ENCODE measurements at regions not wholly inside any gene's neighbourhood (a gene's known extent, or its start where the extent isn't known, plus 50 kb on each side); places are given as distances from the start of the nearest gene placed in this dataset.

DNA sequence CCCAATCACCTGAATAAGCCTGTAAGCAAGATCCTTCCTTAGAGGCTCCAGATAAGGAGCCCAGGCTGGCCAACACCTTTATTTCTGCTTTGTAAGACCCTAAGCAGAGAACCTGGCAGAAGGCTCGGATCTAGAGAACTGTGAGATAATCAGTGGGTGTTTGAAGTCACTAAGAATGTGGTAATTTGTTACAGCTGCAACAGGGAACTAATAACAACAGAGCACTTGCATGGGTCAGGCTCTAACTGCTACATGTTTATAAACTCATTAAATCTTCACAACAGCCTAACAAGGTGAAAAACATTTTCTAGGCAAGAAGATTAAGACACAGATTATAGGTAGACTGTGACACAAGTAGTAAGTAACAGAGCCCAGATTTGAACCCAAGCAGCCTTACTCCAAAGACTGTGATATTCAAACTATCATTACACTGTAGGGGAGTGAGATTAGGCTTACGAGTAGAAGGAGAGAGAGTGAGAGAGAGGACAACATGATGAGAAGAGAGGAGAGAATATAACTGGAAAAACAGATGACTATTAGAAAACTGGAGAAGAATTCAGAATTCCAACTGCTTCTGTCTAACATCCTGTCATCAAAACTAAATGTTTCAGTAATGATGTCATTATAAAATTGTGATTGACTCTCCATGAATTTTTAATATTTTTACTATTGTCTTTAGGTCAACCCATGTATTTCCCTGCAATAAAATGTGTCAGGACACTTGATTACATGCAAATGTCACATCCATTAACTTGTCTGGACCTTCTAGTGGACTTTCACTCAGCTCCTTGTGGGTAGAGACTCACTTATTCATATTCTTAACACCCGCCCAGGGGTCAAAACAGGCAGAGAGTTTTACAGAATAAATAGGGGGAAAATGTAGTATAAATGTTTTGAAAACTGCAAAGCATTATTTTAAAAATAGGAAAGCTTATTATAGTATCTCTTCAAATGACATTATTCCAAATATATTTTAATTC lies 290.9 kb upstream of the RGMB start:
- Mint-ChIP-seq H3K4me1 (ENCODE audit: low read depth, unreplicated experiment) (no peaks in the 10 kb centered on the region), H3K27ac (ENCODE audit: unreplicated experiment) (no peak overlapping the region), H3K4me3 (ENCODE audit: unreplicated experiment) (no peak overlapping the region), H3K27me3 (ENCODE audit: insufficient read depth, unreplicated experiment) (peaks cover 2% of the 10 kb centered on the region), H3K36me3 (ENCODE audit: insufficient read depth, unreplicated experiment) (no peaks in the 10 kb centered on the region), H3K9me3 (ENCODE audit: unreplicated experiment) (no peaks in the 10 kb centered on the region)
- Histone ChIP-seq H3K9me3 (no peaks in the 10 kb centered on the region), H3K4me1 (no peaks in the 10 kb centered on the region), H3K4me3 (ENCODE audit: low read depth, low read length) (no peak overlapping the region), H3K27me3 (replicated peaks; ENCODE audit: control insufficient read depth, insufficient read depth, low read length) (no peaks in the 10 kb centered on the region), H3K36me3 (ENCODE audit: control insufficient read depth, insufficient read depth, low read length) (no peaks in the 10 kb centered on the region)
- CTCF ChIA-PET, result no interaction called here
- POLR2A ChIA-PET, result no interaction called here
- no TSS peak for BruUV-seq (replicated peaks)
- DNase-seq, result no peak
- intact Hi-C loops (cut with micrococcal nuclease; ENCODE audit: unreplicated experiment), result no loop called here
- TF ChIP-seq, protein P1, sequence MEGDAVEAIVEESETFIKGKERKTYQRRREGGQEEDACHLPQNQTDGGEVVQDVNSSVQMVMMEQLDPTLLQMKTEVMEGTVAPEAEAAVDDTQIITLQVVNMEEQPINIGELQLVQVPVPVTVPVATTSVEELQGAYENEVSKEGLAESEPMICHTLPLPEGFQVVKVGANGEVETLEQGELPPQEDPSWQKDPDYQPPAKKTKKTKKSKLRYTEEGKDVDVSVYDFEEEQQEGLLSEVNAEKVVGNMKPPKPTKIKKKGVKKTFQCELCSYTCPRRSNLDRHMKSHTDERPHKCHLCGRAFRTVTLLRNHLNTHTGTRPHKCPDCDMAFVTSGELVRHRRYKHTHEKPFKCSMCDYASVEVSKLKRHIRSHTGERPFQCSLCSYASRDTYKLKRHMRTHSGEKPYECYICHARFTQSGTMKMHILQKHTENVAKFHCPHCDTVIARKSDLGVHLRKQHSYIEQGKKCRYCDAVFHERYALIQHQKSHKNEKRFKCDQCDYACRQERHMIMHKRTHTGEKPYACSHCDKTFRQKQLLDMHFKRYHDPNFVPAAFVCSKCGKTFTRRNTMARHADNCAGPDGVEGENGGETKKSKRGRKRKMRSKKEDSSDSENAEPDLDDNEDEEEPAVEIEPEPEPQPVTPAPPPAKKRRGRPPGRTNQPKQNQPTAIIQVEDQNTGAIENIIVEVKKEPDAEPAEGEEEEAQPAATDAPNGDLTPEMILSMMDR (IDR thresholded peaks at IDR 0.05; ENCODE audit: insufficient read depth in 1 of 2, low read depth in 1 of 2, low read length in 1 of 2, severe bottlenecking in 1 of 2, unreplicated experiment in 1 of 2), result no peak

DNA sequence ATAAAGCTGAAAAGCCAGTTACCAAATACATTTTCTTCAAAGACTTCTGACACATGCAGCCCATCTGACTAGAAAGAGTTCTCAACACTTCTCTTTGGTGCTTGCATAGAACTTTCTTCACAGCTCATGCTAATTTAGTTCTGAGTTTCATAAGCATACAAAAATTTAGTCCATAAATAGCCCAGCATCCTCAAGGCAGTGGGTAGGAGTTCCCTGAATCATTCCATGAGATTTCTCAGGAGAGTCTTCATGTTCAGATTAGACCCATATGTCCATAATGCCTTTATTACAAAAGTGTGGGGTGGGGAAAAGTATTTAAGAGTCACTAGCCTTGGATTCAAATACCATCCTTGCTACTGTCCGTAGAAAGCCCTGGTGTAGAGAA lies 290.2 kb upstream of the RGMB start:
- CTCF ChIA-PET, result no interaction called here

DNA sequence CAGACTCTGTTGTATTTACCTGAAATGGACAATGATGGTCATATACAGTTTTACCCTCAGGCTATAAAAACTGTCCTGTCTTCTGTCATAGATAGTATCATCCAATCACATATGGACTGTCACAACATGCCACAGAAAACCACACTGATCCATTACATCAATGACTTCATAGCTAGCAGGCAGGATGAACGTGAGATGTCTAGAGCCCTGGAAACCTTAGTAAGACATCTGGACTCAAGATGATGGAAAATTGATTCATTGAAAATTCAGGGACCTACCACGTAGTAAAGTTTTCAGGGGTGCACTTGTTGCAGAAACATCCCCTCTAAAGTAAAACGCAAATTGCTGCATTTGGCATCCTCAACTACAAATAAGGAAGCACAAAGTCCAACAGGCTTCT lies 284.4 kb upstream of the RGMB start:
- POLR2A ChIA-PET, result no interaction called here
- CTCF ChIA-PET, result no interaction called here
- Mint-ChIP-seq H3K27ac (ENCODE audit: unreplicated experiment) (no peak overlapping the region), H3K27me3 (ENCODE audit: insufficient read depth, unreplicated experiment) (no peaks in the 10 kb centered on the region), H3K36me3 (ENCODE audit: insufficient read depth, unreplicated experiment) (no peaks in the 10 kb centered on the region), H3K9me3 (ENCODE audit: unreplicated experiment) (no peaks in the 10 kb centered on the region), H3K4me1 (ENCODE audit: low read depth, unreplicated experiment) (no peaks in the 10 kb centered on the region), H3K4me3 (ENCODE audit: unreplicated experiment) (no peak overlapping the region)
- H3K4me3 ChIP-seq (ENCODE audit: low read depth, low read length), result no peak overlapping the region
- TF ChIP-seq, protein P1 (IDR thresholded peaks at IDR 0.05; ENCODE audit: insufficient read depth in 1 of 2, low read depth in 1 of 2, low read length in 1 of 2, severe bottlenecking in 1 of 2, unreplicated experiment in 1 of 2), result no peak
- no peak for DNase-seq
- no TSS peak for BruUV-seq (replicated peaks)
- intact Hi-C loops (cut with micrococcal nuclease; ENCODE audit: unreplicated experiment), result no loop called here
- H3K36me3 ChIP-seq (ENCODE audit: control insufficient read depth, insufficient read depth, low read length), result no peaks in the 10 kb centered on the region
- no peaks in the 10 kb centered on the region for H3K4me1 ChIP-seq
- no peaks in the 10 kb centered on the region for H3K27me3 ChIP-seq (replicated peaks; ENCODE audit: control insufficient read depth, insufficient read depth, low read length)
- no peaks in the 10 kb centered on the region for H3K9me3 ChIP-seq

More for the DNA sequence above, 290.2 kb upstream of the RGMB start:
- no peak overlapping the region for H3K27ac Mint-ChIP-seq (ENCODE audit: unreplicated experiment)
- Histone ChIP-seq H3K27me3 (replicated peaks; ENCODE audit: control insufficient read depth, insufficient read depth, low read length) (no peaks in the 10 kb centered on the region), H3K36me3 (ENCODE audit: control insufficient read depth, insufficient read depth, low read length) (no peaks in the 10 kb centered on the region), H3K9me3 (no peaks in the 10 kb centered on the region), H3K4me3 (ENCODE audit: low read depth, low read length) (no peak overlapping the region), H3K4me1 (no peaks in the 10 kb centered on the region)
- DNase-seq, result no peak
- H3K27me3 Mint-ChIP-seq (ENCODE audit: insufficient read depth, unreplicated experiment), result peaks cover 2% of the 10 kb centered on the region
- H3K4me1 Mint-ChIP-seq (ENCODE audit: low read depth, unreplicated experiment), result no peaks in the 10 kb centered on the region
- H3K36me3 Mint-ChIP-seq (ENCODE audit: insufficient read depth, unreplicated experiment), result no peaks in the 10 kb centered on the region
- TF ChIP-seq, protein P1 (IDR thresholded peaks at IDR 0.05; ENCODE audit: insufficient read depth in 1 of 2, low read depth in 1 of 2, low read length in 1 of 2, severe bottlenecking in 1 of 2, unreplicated experiment in 1 of 2), result no peak
- no peak overlapping the region for H3K4me3 Mint-ChIP-seq (ENCODE audit: unreplicated experiment)
- H3K9me3 Mint-ChIP-seq (ENCODE audit: unreplicated experiment), result no peaks in the 10 kb centered on the region
- intact Hi-C loops (cut with micrococcal nuclease; ENCODE audit: unreplicated experiment), result no loop called here
- POLR2A ChIA-PET, result no interaction called here
- no TSS peak for BruUV-seq (replicated peaks)
